HG03432 (cell line): ENCODE measurements at regions not wholly inside any gene's neighbourhood (a gene's known extent, or its start where the extent isn't known, plus 50 kb on each side); places are given as distances from the start of the nearest gene placed in this dataset.
"Not testable (repeated sequence)": the region's sequence is repeated elsewhere in the genome, so short reads cannot be mapped to it uniquely, and the experiment has no call there.

Experiments
- ATAC-seq: cut with Tn5 transposase; IDR thresholded peaks from one replicate; pipeline ENCODE4 v1.9.1; 2021; ENCODE audit warnings: mild to moderate bottlenecking, moderate library complexity; ENCODE audit not compliant: unreplicated experiment

GRCh38 chrX:74251006-74251930, 52.7 kb upstream of the ZCCHC13 start:
- no peak for ATAC-seq

GRCh38 chrX:74250574-74250973, 53.4 kb upstream of the ZCCHC13 start:
- no peak for ATAC-seq

GRCh38 chrX:74249963-74250362, 54.0 kb upstream of the ZCCHC13 start:
- no peak for ATAC-seq

- no peak for ATAC-seq
Observed at GRCh38 chrX:74248889-74249288, 55.1 kb upstream of the ZCCHC13 start.

- no peak for ATAC-seq
Observed at GRCh38 chrX:74246524-74246923, 57.5 kb upstream of the ZCCHC13 start.

GRCh38 chrX:74242484-74243138, 61.4 kb upstream of the ZCCHC13 start:
- ATAC-seq, result no peak

GRCh38 chrX:74242050-74242449, 61.9 kb upstream of the ZCCHC13 start:
- ATAC-seq, result no peak

GRCh38 chrX:74238771-74239170, 65.2 kb upstream of the ZCCHC13 start:
- ATAC-seq, result no peak

GRCh38 chrX:74234818-74235217, 69.2 kb upstream of the ZCCHC13 start:
- no peak for ATAC-seq

GRCh38 chrX:74232859-74233258, 71.1 kb upstream of the ZCCHC13 start:
- no peak for ATAC-seq

- no peak for ATAC-seq
Observed at GRCh38 chrX:74231625-74232024, 72.4 kb upstream of the ZCCHC13 start.

- no peak for ATAC-seq
Observed at GRCh38 chrX:74230094-74230493, 73.9 kb upstream of the ZCCHC13 start.

GRCh38 chrX:74225111-74225510, 78.9 kb upstream of the ZCCHC13 start:
- no peak for ATAC-seq

- no peak for ATAC-seq
Observed at GRCh38 chrX:74220277-74220676, 83.7 kb upstream of the ZCCHC13 start.

GRCh38 chrX:74218895-74219294, 85.1 kb upstream of the ZCCHC13 start:
- ATAC-seq, result no peak

GRCh38 chrX:74216421-74216820, 87.6 kb upstream of the ZCCHC13 start:
- ATAC-seq, result no peak

GRCh38 chrX:74211911-74212310, 92.1 kb upstream of the ZCCHC13 start:
- ATAC-seq, result no peak

GRCh38 chrX:74207539-74207938, 96.4 kb upstream of the ZCCHC13 start:
- ATAC-seq, result no peak

GRCh38 chrX:74195605-74196004, 108.4 kb upstream of the ZCCHC13 start:
- no peak for ATAC-seq

GRCh38 chrX:74195120-74195519, 108.9 kb upstream of the ZCCHC13 start:
- no peak for ATAC-seq

GRCh38 chrX:74187211-74187610, 116.8 kb upstream of the ZCCHC13 start:
- no peak for ATAC-seq

- not testable (repeated sequence) for ATAC-seq
Observed at GRCh38 chrX:74183047-74183446, 120.9 kb upstream of the ZCCHC13 start.
